Ishikawa (cell line): ENCODE measurements at regions not wholly inside any gene's neighbourhood (a gene's known extent, or its start where the extent isn't known, plus 50 kb on each side); places are given as distances from the start of the nearest gene placed in this dataset.

Experiments
- NFIC ChIP-seq: IDR thresholded peaks from 2 replicates; pipeline ENCODE4 v1.6.1; 2012
- RAD21 ChIP-seq: IDR thresholded peaks from 2 replicates; pipeline ENCODE4 v1.6.1; 2012; ENCODE audit warnings: low read depth

DNA sequence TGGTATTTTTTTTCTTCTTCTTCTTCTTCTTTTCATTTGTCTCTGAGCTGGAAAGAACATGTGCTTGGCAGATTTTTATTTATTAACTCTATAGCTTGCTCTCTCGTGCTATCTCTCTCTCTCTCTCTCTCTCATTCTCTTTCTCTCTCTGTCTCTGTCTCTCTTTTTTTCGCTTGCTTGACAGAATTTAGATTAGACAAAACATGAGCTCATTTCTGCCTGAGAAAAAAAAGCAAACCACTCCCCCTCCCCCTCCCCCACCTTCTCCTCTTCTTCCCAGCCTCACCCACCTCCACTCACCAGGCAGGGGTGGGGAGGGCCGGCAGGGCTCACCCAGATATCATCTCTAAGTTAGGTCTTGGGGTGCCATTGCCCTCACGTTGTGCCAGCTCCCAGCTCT lies 81.5 kb downstream of the PJA1 start:
- TF ChIP-seq NFIC = no peak
- TF ChIP-seq RAD21 = no peak
